GM13976 (cell line): ENCODE measurements at regions not wholly inside any gene's neighbourhood (a gene's known extent, or its start where the extent isn't known, plus 50 kb on each side); places are given as distances from the start of the nearest gene placed in this dataset.

ENCODE experiments used
- DNase-seq: peaks from one replicate; pipeline ENCODE4 v3.0.0; 2012; ENCODE audit warnings: low spot score
- in situ Hi-C: fragments of 300-500 bp; cut with MboI; formaldehyde crosslinking; loops from one replicate; pipeline ENCODE4 v1.12.0; 2022; ENCODE audit warnings: low sequenced_read_pairs, mixed read lengths, inconsistent platforms; ENCODE audit not compliant: unreplicated experiment
- TF ChIP-seq, protein P1 (sequence below): IDR thresholded peaks from 2 replicates; pipeline ENCODE4 v1.5.1; 2012; ENCODE audit warnings: borderline replicate concordance, mild to moderate bottlenecking; ENCODE audit not compliant: insufficient read depth; ENCODE audit errors: extremely low read depth, missing control alignments, control extremely low read depth

DNA sequence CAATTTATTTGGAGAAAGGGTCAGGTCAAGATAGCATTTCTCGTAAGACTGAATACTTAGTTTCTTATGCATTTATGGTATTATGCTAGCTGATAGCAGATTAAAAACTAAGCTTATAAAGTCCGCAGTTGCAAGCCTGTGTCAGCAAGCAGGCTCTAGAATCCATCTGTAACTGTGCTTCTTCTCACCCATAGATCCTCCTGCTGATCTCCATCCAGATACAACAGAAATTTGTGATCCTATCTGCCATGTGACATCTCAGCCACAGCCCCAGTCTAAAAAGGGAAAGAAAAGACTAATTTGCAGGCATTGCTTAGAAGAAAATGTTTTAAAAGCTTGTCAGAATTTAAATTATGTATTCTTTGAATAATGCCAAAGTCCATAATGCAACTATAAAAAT, 265.4 kb upstream of the CCDC54 start:
- TF ChIP-seq, protein P1, sequence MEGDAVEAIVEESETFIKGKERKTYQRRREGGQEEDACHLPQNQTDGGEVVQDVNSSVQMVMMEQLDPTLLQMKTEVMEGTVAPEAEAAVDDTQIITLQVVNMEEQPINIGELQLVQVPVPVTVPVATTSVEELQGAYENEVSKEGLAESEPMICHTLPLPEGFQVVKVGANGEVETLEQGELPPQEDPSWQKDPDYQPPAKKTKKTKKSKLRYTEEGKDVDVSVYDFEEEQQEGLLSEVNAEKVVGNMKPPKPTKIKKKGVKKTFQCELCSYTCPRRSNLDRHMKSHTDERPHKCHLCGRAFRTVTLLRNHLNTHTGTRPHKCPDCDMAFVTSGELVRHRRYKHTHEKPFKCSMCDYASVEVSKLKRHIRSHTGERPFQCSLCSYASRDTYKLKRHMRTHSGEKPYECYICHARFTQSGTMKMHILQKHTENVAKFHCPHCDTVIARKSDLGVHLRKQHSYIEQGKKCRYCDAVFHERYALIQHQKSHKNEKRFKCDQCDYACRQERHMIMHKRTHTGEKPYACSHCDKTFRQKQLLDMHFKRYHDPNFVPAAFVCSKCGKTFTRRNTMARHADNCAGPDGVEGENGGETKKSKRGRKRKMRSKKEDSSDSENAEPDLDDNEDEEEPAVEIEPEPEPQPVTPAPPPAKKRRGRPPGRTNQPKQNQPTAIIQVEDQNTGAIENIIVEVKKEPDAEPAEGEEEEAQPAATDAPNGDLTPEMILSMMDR, result no peak
- in situ Hi-C loops, result no loop called here
- DNase-seq, result no peak

DNA sequence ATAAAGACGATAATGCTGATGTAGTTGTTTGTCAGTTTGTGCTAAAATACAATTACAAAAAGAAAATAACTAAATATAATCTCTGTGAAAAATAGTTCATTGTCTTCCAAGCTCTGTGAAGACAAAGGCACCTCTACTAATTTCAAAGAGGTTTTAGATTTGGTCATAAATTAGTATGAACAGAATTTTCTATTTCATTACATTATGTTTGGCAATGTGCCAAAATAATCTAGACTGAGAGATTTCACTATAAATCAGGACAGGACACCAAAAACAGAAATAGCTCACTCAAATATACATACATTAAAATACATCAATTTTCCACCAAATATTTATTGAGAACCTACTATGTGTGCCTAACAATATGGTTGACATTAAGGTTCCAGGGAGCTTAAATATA, 264.9 kb upstream of the CCDC54 start:
- in situ Hi-C loops, result no loop called here
- no peak for DNase-seq

DNA sequence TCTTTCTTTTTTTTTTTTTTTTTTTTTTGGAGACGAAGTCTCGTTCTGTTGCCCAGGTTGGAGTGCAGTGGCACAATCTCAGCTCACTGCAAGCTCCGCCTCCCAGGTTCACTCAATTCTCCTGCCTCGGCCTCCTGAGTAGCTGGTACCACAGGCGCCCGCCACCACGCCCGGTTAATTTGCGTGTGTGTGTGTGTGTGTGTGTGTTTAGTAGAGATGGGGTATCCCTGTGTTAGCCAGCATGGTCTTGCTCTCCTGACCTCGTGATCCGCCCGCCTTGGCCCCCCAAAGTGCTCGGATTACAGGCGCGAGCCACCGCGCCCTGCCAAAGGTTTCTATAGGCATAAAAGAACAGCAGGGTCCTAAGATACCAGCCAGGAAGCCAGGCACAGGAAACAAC, 261.0 kb upstream of the CCDC54 start:
- TF ChIP-seq, protein P1, result no peak
- no peak for DNase-seq
- in situ Hi-C loops, result no loop called here

More for the DNA sequence above, 264.9 kb upstream of the CCDC54 start:
- TF ChIP-seq, protein P1, result no peak

DNA sequence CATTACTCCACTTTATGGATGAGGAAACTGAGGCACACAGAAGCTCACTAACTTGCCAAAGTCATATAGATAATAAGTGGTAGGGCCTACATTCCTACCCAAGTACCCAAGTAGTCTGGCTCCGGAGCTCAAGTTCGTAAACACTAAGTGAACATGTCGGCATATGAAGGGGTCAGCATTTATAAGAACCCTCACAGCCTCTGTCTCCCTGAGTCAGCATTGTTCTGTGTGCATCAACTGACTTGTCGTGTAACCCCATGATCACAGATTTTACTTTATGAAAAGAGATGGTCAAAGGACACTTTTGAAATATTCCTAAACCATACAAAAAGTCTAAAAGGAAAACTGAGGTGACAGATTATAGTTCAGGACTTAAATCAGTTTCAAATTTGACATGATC, 260.1 kb upstream of the CCDC54 start:
- in situ Hi-C loops, result no loop called here
- DNase-seq, result no peak
- TF ChIP-seq, protein P1, result no peak

DNA sequence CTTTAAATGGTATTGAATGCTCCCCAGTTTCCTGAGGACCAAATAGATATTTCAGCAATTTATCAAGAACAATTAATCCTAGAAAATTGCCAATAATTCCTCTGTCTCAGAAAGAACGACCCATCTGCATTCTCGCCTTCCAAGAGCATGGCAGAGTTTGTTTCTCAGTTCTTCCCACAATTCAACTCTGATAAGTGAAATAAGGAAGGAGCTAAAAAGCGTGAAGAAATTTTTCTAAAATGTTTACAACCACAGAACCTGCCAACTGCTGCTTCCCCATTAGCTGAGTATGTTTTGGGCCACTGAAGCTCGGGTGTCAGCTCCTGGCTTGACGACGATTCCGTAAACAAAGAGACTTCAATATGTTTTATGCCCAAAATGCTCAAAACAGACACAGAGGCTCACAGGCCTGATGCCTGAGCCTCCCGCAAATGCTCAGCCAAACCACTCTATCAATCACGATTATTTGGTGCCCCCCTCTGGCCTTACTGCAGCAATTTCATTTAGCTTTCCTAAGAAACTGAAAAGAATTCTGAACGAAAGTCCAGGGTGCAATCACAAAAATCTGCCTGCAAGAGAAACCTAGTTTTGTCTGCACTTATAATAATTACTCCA, 259.2 kb upstream of the CCDC54 start:
- peak; percentile 61 for DNase-seq
- TF ChIP-seq, protein P1, result peak; percentile 37
- in situ Hi-C loops, result no loop called here

DNA sequence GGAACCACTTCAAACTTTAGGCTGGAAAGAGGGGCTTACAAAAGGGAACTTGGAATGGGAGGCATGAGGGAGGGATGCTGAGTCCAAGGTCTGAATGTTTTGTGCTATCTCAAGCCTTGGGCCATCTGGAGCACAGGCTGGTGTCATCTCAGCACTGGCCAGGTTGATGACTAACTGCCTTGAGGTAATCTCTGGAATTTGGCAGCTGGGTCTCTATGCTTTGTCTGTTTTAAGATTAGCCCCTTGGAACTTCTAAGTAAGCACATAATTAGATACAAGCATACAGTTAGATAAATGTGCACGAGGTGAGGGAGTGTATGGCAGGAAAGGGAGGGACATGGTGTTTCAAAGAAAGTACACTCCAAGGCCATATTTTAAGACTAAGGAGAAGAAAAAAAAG, 252.4 kb upstream of the CCDC54 start:
- no peak for DNase-seq
- TF ChIP-seq, protein P1, result no peak

More for the DNA sequence above, 252.4 kb upstream of the CCDC54 start:
- in situ Hi-C loops, result no loop called here
